ENCODE measurements at regions not wholly inside any gene's neighbourhood (a gene's known extent, or its start where the extent isn't known, plus 50 kb on each side); places are given as distances from the start of the nearest gene placed in this dataset.

GRCh38 chr17:31677681-31678080 is 181.4 kb downstream of the COPRS start:
- H2BK12ac ChIP-seq (ENCODE audit: low read depth, low read length), result no peak overlapping the region

More at GRCh38 chr17:31677681-31678080, 181.4 kb downstream of the COPRS start:
- ChIA-PET POLR2A (ENCODE audit: partially characterized antibody) (interaction anchor here (1.6 kb wide), 1 partner anchor 11 kb away, joined by 4 read pairs; no protein-coding TSS in a partner anchor), CTCF (ENCODE audit: partially characterized antibody) (no interaction called here)
- Histone ChIP-seq H3K23ac (ENCODE audit: insufficient read length) (no peak overlapping the region), H3K4me3 (ENCODE audit: extremely low read depth in 1 of 4, insufficient read depth in 2 of 4, low read depth in 3 of 4, low read length in 4 of 4) (no peak overlapping the region), H3K56ac (replicated peaks; ENCODE audit: insufficient read length, low read depth, low read length) (no peak overlapping the region), H3K14ac (ENCODE audit: insufficient read length) (no peak overlapping the region), H3K36me3 (ENCODE audit: control insufficient read depth in 2 of 4, insufficient read depth in 4 of 4, low read length in 3 of 4) (no peaks in the 10 kb centered on the region), H3K79me1 (ENCODE audit: low read depth, low read length) (no peaks in the 10 kb centered on the region), H2BK5ac (ENCODE audit: low read depth, low read length) (no peak overlapping the region), H4K91ac (replicated peaks; ENCODE audit: insufficient read length, low read length) (no peak overlapping the region), H4K5ac (ENCODE audit: insufficient read length, low read depth, low read length) (no peak overlapping the region), H3K79me2 (ENCODE audit: control insufficient read depth in 1 of 2, insufficient read depth in 2 of 2, low read length in 2 of 2) (no peaks in the 10 kb centered on the region), H3K27ac (ENCODE audit: low read depth, low read length) (no peak overlapping the region), H3K9ac (replicated peaks in 1 of 4; ENCODE audit: extremely low read depth in 1 of 4, low read depth in 3 of 4, low read length in 3 of 4) (no peak overlapping the region), H3K9me3 (ENCODE audit: insufficient read depth in 2 of 2, low read depth in 1 of 2, low read length in 1 of 2) (no peaks in the 10 kb centered on the region), H4K8ac (ENCODE audit: extremely low read depth, insufficient read depth, low read length) (no peak overlapping the region), H2BK15ac (ENCODE audit: low read length) (no peak overlapping the region), H2BK20ac (ENCODE audit: low read length) (no peak overlapping the region), H3K4ac (replicated peaks; ENCODE audit: insufficient read length, low read depth, low read length) (no peak overlapping the region), H2BK120ac (replicated peaks; ENCODE audit: low read depth, low read length) (no peak overlapping the region), H3K23me2 (ENCODE audit: low read depth, low read length) (no peaks in the 10 kb centered on the region; the same call in 1 of the 2 replicates), H4K20me1 (replicated peaks in 1 of 2; ENCODE audit: control insufficient read depth in 1 of 2, insufficient read depth in 2 of 2, low read length in 2 of 2) (no peaks in the 10 kb centered on the region), H3K4me1 (replicated peaks in 1 of 4; ENCODE audit: control insufficient read depth in 3 of 4, insufficient read depth in 4 of 4, low read length in 3 of 4) (no peaks in the 10 kb centered on the region), H3K18ac (ENCODE audit: extremely low read depth, low read length) (no peak overlapping the region), H3K4me2 (ENCODE audit: insufficient read depth in 1 of 2, low read depth in 2 of 2, low read length in 2 of 2) (no peak overlapping the region), H2AFZ (ENCODE audit: low read length) (no peak overlapping the region), H2AK5ac (ENCODE audit: low read depth, low read length) (no peak overlapping the region), H3K27me3 (replicated peaks in 1 of 4; ENCODE audit: control insufficient read depth in 3 of 4, extremely low read depth in 1 of 4, insufficient read depth in 3 of 4, low read length in 3 of 4) (no peaks in the 10 kb centered on the region)
- WGBS, 2 experiments (ENCODE audit: extremely low coverage in 1 of 2, insufficient coverage in 1 of 2, insufficient read length in 1 of 2, insufficient replicate concordance in 2 of 2, low coverage in 1 of 2, low lambda C conversion rate in 2 of 2, missing lambda C conversion rate in 1 of 2), result 90% methylated on average over 6 of the region's 6 CpGs; no CpG with 5 or more reads in 1 of the 2 experiments
- no peak for DNase-seq (ENCODE audit: low read depth in 1 of 2, low spot score in 2 of 2)
- TF ChIP-seq ATF2 (IDR thresholded peaks at IDR 0.05; ENCODE audit: low read length) (no peak), RNF2 (IDR thresholded peaks at IDR 0.05; ENCODE audit: borderline replicate concordance, low read depth, low read length, missing control alignments, poor library complexity, severe bottlenecking) (no peak), EP300 (IDR thresholded peaks at IDR 0.05; ENCODE audit: borderline replicate concordance in 1 of 2, low read depth in 2 of 2, low read length in 2 of 2) (no peak), ASH2L (IDR thresholded peaks at IDR 0.05; ENCODE audit: low read length) (no peak), SIRT6 (IDR thresholded peaks at IDR 0.05; ENCODE audit: low read length) (no peak), GTF2F1 (IDR thresholded peaks at IDR 0.05; ENCODE audit: borderline replicate concordance, low read depth, low read length) (no peak)
- FAIRE-seq, result no peak

All from H1 (cell line).